ENCODE measurements at regions not wholly inside any gene's neighbourhood (a gene's known extent, or its start where the extent isn't known, plus 50 kb on each side); places are given as distances from the start of the nearest gene placed in this dataset.

DNA sequence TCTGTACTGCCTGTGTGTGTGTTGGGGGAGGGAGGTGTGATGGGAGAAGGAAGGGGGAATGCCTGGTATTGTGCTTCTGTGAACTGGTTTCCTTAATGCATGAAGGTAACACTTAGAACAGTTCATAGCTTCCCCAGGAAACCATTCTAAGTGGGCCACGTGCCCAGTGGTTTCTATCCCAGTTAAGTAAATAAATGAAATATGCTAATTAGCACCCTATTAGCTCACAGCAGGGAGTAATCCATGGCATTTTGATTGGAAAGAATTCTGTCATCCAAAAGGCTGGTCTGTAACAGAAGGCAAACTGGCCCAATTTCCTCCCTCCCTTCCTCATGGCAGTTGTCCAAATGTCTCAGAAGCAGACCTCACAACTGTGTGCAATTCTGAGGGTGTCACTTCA is 199.3 kb downstream of the TTLL7 start:
- ATAC-seq: no peak
- DNase-seq (ENCODE audit: low read depth, low spot score): no peak
- in situ Hi-C loops (cut with MboI): no loop called here
- Histone ChIP-seq H3K27me3 (replicated peaks in 1 of 2; ENCODE audit: control insufficient read depth in 2 of 2, insufficient read depth in 2 of 2, low read length in 1 of 2) (no peaks in the 10 kb centered on the region), H4K20me1 (ENCODE audit: control insufficient read depth, insufficient read depth) (no peaks in the 10 kb centered on the region), H3K9me3 (replicated peaks; ENCODE audit: control insufficient read depth, insufficient read depth, low read length) (no peaks in the 10 kb centered on the region), H3K4me3 (no peak overlapping the region), H2AFZ (ENCODE audit: control insufficient read depth, low read depth, low read length) (no peak overlapping the region), H3K36me3 (ENCODE audit: control insufficient read depth in 2 of 2, insufficient read depth in 2 of 2, low read length in 1 of 2) (no peaks in the 10 kb centered on the region), H3K79me2 (ENCODE audit: control insufficient read depth, insufficient read depth, low read length) (no peaks in the 10 kb centered on the region), H3K4me1 (ENCODE audit: control insufficient read depth, insufficient read depth, low read length) (no peaks in the 10 kb centered on the region), H3K27ac (ENCODE audit: control insufficient read depth, insufficient read depth) (no peak overlapping the region), H3K4me2 (ENCODE audit: control insufficient read depth, insufficient read depth) (no peak overlapping the region), H3K9ac (ENCODE audit: control insufficient read depth, insufficient read depth, low read length) (no peak overlapping the region)
- 0% methylated on average over 1 of the region's 1 CpG for WGBS (ENCODE audit: insufficient coverage, insufficient replicate concordance, low lambda C conversion rate, missing lambda C conversion rate)
- no peak for FAIRE-seq
- ChIA-PET POLR2A (no interaction called here), SMC1A (ENCODE audit: uncharacterized antibody, unreplicated experiment) (no interaction called here), CTCF (no interaction called here), RAD21 (ENCODE audit: unreplicated experiment) (no interaction called here)
- TF ChIP-seq CBFB (IDR thresholded peaks at IDR 0.05; ENCODE audit: low read depth): no peak
- no peak for TF ChIP-seq NRF1 (conservative IDR thresholded peaks at IDR 0.05; ENCODE audit: low read depth, low read length)
- no peak for TF ChIP-seq MYB (IDR thresholded peaks at IDR 0.05; ENCODE audit: borderline replicate concordance, low read depth, low read length)
- no peak for TF ChIP-seq RBBP5 (conservative IDR thresholded peaks at IDR 0.05)
- TF ChIP-seq ZNF207 (IDR thresholded peaks at IDR 0.05; ENCODE audit: borderline replicate concordance): no peak
- TF ChIP-seq ZBED1 (IDR thresholded peaks at IDR 0.05; ENCODE audit: borderline replicate concordance): no peak
- no peak for TF ChIP-seq SMAD1 (IDR thresholded peaks at IDR 0.05; ENCODE audit: low read depth, partially characterized antibody)
- TF ChIP-seq, protein P1, sequence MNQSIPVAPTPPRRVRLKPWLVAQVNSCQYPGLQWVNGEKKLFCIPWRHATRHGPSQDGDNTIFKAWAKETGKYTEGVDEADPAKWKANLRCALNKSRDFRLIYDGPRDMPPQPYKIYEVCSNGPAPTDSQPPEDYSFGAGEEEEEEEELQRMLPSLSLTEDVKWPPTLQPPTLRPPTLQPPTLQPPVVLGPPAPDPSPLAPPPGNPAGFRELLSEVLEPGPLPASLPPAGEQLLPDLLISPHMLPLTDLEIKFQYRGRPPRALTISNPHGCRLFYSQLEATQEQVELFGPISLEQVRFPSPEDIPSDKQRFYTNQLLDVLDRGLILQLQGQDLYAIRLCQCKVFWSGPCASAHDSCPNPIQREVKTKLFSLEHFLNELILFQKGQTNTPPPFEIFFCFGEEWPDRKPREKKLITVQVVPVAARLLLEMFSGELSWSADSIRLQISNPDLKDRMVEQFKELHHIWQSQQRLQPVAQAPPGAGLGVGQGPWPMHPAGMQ (IDR thresholded peaks at IDR 0.05; ENCODE audit: borderline replicate concordance): no peak
- TF ChIP-seq, protein P2, sequence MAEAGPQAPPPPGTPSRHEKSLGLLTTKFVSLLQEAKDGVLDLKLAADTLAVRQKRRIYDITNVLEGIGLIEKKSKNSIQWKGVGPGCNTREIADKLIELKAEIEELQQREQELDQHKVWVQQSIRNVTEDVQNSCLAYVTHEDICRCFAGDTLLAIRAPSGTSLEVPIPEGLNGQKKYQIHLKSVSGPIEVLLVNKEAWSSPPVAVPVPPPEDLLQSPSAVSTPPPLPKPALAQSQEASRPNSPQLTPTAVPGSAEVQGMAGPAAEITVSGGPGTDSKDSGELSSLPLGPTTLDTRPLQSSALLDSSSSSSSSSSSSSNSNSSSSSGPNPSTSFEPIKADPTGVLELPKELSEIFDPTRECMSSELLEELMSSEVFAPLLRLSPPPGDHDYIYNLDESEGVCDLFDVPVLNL (IDR thresholded peaks at IDR 0.05; ENCODE audit: low read depth, low read length): no peak
- no peak for TF ChIP-seq SIX5 (IDR thresholded peaks at IDR 0.05; ENCODE audit: low read depth, low read length, severe bottlenecking)
- TF ChIP-seq, protein P3, sequence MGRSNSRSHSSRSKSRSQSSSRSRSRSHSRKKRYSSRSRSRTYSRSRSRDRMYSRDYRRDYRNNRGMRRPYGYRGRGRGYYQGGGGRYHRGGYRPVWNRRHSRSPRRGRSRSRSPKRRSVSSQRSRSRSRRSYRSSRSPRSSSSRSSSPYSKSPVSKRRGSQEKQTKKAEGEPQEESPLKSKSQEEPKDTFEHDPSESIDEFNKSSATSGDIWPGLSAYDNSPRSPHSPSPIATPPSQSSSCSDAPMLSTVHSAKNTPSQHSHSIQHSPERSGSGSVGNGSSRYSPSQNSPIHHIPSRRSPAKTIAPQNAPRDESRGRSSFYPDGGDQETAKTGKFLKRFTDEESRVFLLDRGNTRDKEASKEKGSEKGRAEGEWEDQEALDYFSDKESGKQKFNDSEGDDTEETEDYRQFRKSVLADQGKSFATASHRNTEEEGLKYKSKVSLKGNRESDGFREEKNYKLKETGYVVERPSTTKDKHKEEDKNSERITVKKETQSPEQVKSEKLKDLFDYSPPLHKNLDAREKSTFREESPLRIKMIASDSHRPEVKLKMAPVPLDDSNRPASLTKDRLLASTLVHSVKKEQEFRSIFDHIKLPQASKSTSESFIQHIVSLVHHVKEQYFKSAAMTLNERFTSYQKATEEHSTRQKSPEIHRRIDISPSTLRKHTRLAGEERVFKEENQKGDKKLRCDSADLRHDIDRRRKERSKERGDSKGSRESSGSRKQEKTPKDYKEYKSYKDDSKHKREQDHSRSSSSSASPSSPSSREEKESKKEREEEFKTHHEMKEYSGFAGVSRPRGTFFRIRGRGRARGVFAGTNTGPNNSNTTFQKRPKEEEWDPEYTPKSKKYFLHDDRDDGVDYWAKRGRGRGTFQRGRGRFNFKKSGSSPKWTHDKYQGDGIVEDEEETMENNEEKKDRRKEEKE (IDR thresholded peaks at IDR 0.05): no peak
- TF ChIP-seq CEBPZ (IDR thresholded peaks at IDR 0.05; ENCODE audit: low read depth, low read length): no peak
- no peak for TF ChIP-seq SUPT20H (IDR thresholded peaks at IDR 0.05; ENCODE audit: borderline replicate concordance, control insufficient read depth, low read depth, low read length)
- no TSS peak for BruUV-seq (replicated peaks)
- intact Hi-C loops (cut with micrococcal nuclease; ENCODE audit: unreplicated experiment): no loop called here
